ENCODE measurements at regions not wholly inside any gene's neighbourhood (a gene's known extent, or its start where the extent isn't known, plus 50 kb on each side); places are given as distances from the start of the nearest gene placed in this dataset.

GRCh38 chr9:96068511-96068910 is 193.0 kb downstream of the ERCC6L2 start:
- peak overlapping the region; percentile 73 for H3K27ac ChIP-seq
- no peak for TF ChIP-seq CTCF (conservative IDR thresholded peaks at IDR 0.05)

GRCh38 chr9:96067600-96067999 is 192.1 kb downstream of the ERCC6L2 start:
- H3K27ac ChIP-seq = no peak overlapping the region
- TF ChIP-seq CTCF (conservative IDR thresholded peaks at IDR 0.05) = no peak

- H3K27ac ChIP-seq = no peak overlapping the region
- TF ChIP-seq CTCF (conservative IDR thresholded peaks at IDR 0.05) = no peak
Observed at GRCh38 chr9:96067004-96067403, 191.5 kb downstream of the ERCC6L2 start.

GRCh38 chr9:96065482-96066251 is 190.2 kb downstream of the ERCC6L2 start:
- H3K27ac ChIP-seq = no peak overlapping the region
- TF ChIP-seq CTCF (conservative IDR thresholded peaks at IDR 0.05) = no peak

- no peak overlapping the region for H3K27ac ChIP-seq
- no peak for TF ChIP-seq CTCF (conservative IDR thresholded peaks at IDR 0.05)
Observed at GRCh38 chr9:96064826-96065481, 189.5 kb downstream of the ERCC6L2 start.

GRCh38 chr9:96062854-96063253 is 187.4 kb downstream of the ERCC6L2 start:
- H3K27ac ChIP-seq = no peak overlapping the region
- TF ChIP-seq CTCF (conservative IDR thresholded peaks at IDR 0.05) = no peak

- no peak overlapping the region for H3K27ac ChIP-seq
Observed at GRCh38 chr9:96062031-96062430, 186.5 kb downstream of the ERCC6L2 start.

More at GRCh38 chr9:96062031-96062430, 186.5 kb downstream of the ERCC6L2 start:
- TF ChIP-seq CTCF (conservative IDR thresholded peaks at IDR 0.05) = no peak
